GM13977 (cell line): ENCODE measurements at regions not wholly inside any gene's neighbourhood (a gene's known extent, or its start where the extent isn't known, plus 50 kb on each side); places are given as distances from the start of the nearest gene placed in this dataset.

Experiments used
- DNase-seq: peaks from one replicate; pipeline ENCODE4 v3.0.0; 2012; ENCODE audit warnings: low spot score
- in situ Hi-C: fragments of 300-500 bp; cut with MboI; formaldehyde crosslinking; loops from one replicate; pipeline ENCODE4 v1.12.0; 2022; ENCODE audit warnings: low sequenced_read_pairs, low pct_unique_long_range_greater_than_20kb, mixed read lengths, inconsistent platforms; ENCODE audit not compliant: unreplicated experiment
- TF ChIP-seq, protein P1 (sequence below): IDR thresholded peaks from 2 replicates; pipeline ENCODE4 v1.5.1; 2012; ENCODE audit warnings: mild to moderate bottlenecking, control low read depth; ENCODE audit not compliant: insufficient read depth; ENCODE audit errors: extremely low read depth, missing control alignments

DNA sequence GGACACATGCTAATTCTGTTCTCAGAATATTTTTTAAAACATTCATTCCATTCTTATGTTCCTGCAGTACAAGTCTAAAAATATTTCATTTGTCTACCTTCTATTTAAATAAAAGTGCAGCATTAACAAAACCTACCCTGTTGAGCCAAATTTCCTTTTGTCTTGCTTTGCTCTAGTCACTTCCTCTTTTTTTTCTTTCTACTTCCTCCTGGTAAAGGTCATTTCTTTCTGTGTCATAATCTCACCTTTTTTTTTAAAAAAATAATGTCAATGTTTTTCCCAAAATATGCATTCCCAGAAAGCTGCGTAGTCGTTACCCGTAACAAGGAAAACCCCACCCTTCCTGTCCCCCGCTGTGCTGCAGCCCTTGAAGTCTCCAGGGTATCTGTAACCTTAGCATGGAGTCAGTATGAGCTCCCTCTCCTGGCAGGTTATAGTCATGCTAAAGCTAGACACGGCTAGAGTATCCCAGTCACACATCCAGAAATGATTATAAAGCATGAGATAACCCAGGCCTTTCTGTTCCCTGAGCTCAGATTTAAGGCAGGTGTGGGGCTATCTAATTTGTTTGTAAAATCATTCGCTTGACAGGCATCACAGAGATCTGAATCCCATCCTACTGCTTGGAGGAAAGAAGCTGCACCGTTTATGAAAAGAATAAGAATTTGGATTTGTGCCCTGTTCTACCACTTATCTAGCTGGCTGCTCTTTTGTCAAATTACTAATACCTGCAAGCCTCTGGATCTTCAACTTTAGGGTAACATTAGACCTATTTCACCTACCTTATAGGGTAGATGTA, 51.1 kb upstream of the EED start:
- TF ChIP-seq, protein P1, sequence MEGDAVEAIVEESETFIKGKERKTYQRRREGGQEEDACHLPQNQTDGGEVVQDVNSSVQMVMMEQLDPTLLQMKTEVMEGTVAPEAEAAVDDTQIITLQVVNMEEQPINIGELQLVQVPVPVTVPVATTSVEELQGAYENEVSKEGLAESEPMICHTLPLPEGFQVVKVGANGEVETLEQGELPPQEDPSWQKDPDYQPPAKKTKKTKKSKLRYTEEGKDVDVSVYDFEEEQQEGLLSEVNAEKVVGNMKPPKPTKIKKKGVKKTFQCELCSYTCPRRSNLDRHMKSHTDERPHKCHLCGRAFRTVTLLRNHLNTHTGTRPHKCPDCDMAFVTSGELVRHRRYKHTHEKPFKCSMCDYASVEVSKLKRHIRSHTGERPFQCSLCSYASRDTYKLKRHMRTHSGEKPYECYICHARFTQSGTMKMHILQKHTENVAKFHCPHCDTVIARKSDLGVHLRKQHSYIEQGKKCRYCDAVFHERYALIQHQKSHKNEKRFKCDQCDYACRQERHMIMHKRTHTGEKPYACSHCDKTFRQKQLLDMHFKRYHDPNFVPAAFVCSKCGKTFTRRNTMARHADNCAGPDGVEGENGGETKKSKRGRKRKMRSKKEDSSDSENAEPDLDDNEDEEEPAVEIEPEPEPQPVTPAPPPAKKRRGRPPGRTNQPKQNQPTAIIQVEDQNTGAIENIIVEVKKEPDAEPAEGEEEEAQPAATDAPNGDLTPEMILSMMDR = peak; percentile 80
- DNase-seq = peak; percentile 82
- in situ Hi-C loops = loop anchor here (10.0 kb wide), 1 partner anchor 149 kb away; no protein-coding TSS in a partner anchor

DNA sequence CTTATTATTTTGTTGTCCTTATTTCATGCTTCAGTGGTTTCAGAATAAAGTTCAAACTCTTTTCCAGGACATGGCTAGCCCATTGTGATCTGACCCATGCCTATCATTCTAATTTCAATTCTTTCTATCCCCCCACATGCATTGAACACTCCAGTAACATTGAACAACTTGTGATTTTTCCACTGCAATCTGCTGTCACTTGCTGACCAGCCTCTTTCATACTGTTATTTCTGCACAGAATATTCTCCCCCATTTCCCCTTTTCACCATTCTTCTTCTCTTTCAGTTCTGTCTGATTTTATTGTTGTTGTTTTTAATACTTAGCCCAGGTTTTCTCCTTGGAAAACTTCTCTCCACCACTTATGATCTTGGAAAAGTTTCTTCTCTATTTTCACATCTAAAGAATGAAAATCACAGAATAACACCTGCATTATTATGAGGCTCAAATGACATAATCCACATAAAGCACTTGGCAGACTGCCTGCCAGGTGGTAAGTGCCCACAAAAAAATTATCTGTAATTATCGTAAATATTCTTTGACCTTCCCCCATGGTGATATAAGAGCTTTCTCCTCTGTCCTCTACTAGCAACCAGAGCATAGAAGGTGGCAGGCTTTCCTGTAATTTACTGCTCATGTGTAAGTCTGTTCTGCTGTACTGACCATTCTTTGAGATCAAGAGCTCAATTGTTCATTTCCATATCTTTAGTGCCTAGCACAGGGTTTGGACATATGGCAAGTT, 51.9 kb upstream of the EED start:
- in situ Hi-C loops = loop anchor here (10.0 kb wide), 1 partner anchor 148 kb away; no protein-coding TSS in a partner anchor
- TF ChIP-seq, protein P1 = no peak
- DNase-seq = no peak

DNA sequence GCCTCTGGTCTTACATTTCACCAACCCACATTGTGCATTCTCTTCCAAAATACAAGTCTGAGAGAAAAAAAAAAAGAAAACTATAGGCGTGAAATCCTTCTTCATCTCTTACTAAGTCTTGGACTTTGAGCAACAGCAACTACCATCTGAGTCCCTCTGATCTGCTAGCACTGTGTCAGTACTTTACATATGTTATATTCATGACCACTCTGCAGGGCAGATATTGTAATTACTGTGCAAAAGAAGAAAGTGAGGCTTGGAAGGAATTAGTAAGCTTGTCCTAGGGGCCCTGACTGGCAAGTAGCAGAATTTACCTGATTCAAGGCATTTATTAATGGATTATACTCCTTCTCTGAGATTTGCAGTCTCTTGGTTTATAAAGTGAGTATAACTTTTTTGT, 52.7 kb upstream of the EED start:
- TF ChIP-seq, protein P1 = no peak
- DNase-seq = no peak
- in situ Hi-C loops = loop anchor here (10.0 kb wide), 1 partner anchor 147 kb away; no protein-coding TSS in a partner anchor

DNA sequence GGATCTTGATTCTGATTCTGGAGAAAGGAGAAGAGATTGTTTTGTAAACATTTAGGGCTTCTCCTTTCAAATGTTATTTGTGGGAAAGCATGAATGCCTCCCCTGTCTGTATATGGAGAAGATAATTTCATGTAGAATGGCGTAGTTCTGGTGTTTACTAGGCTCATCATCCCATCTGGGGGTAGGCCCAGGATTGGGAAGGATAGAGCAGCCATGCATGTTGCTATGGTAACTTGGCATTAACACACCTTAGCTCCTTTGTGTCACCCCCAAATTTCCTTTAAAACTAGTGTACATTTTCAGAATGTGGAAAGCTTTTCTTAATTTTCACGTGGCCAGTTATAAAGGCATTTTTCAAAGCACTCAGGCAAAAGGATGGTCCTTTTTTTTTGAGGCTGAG, 57.5 kb upstream of the EED start:
- DNase-seq = no peak
- in situ Hi-C loops = no loop called here
- TF ChIP-seq, protein P1 = no peak

DNA sequence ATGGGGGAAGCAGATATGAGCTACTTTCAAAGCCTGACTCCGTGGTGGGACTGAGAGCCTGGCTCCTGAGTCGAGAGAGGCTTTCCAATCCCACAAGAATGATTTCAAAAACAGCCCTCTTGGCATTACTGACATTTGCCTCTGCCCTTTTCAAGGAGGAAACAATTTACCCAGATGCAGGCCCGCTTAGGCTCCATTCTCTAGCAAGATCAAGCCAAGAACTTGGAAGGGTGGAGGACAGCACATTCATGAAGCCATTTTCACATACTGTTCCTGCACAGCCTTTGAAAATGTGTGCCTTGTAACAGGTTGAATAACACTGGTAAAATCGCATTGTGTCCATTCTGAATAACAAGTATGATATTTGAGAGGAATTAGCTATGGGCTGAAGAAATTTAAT, 58.2 kb upstream of the EED start:
- TF ChIP-seq, protein P1 = no peak
- no peak for DNase-seq
- in situ Hi-C loops = no loop called here

DNA sequence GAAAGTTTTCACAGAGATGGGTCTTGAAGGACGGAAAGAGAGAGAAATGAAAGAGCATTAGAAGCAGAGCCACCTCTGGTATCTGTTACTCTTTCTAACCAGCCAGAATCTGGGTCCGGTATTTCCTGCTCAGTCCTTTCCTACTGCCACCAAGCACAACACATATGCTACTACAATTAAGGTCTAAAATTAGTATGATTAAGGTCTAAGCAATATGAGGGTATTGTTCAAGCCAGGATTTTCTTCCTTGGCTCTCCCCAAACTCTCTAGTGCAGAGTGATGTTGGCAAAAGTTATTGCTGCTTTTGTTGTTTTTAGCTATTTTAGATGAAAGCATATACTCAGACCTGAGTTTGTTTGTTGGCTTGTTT, 59.2 kb upstream of the EED start:
- no peak for DNase-seq
- in situ Hi-C loops = no loop called here
- TF ChIP-seq, protein P1 = no peak
